ENCODE measurements at regions not wholly inside any gene's neighbourhood (a gene's known extent, or its start where the extent isn't known, plus 50 kb on each side); places are given as distances from the start of the nearest gene placed in this dataset.

GRCh38 chr3:44136421-44136820 is 105.3 kb upstream of the TOPAZ1 start:
- no peak overlapping the region for H3K4me3 ChIP-seq (ENCODE audit: low read depth, low read length, poor library complexity, severe bottlenecking)
- no peak overlapping the region for H3K4me2 ChIP-seq (ENCODE audit: low read length)
- TF ChIP-seq EZH2 (IDR thresholded peaks at IDR 0.05; ENCODE audit: borderline replicate concordance, low read length) = no peak
- TF ChIP-seq, protein P1, sequence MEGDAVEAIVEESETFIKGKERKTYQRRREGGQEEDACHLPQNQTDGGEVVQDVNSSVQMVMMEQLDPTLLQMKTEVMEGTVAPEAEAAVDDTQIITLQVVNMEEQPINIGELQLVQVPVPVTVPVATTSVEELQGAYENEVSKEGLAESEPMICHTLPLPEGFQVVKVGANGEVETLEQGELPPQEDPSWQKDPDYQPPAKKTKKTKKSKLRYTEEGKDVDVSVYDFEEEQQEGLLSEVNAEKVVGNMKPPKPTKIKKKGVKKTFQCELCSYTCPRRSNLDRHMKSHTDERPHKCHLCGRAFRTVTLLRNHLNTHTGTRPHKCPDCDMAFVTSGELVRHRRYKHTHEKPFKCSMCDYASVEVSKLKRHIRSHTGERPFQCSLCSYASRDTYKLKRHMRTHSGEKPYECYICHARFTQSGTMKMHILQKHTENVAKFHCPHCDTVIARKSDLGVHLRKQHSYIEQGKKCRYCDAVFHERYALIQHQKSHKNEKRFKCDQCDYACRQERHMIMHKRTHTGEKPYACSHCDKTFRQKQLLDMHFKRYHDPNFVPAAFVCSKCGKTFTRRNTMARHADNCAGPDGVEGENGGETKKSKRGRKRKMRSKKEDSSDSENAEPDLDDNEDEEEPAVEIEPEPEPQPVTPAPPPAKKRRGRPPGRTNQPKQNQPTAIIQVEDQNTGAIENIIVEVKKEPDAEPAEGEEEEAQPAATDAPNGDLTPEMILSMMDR (IDR thresholded peaks at IDR 0.05; ENCODE audit: low read length) = no peak
- H2AFZ ChIP-seq (ENCODE audit: low read length) = no peak overlapping the region
- H3K27ac ChIP-seq (ENCODE audit: low read depth, low read length, poor library complexity, severe bottlenecking) = no peak overlapping the region
- H3K79me2 ChIP-seq (ENCODE audit: insufficient read depth, low read length) = no peaks in the 10 kb centered on the region
- no peaks in the 10 kb centered on the region for H3K9me2 ChIP-seq (ENCODE audit: low read depth, low read length)
- H3K9me3 ChIP-seq (ENCODE audit: low read length) = no peaks in the 10 kb centered on the region
- no peaks in the 10 kb centered on the region for H4K20me1 ChIP-seq (ENCODE audit: insufficient read depth, low read length)
- no peaks in the 10 kb centered on the region for H3K4me1 ChIP-seq (ENCODE audit: insufficient read depth, low read length, severe bottlenecking)
- H3K36me3 ChIP-seq (ENCODE audit: insufficient read depth, low read length) = no peaks in the 10 kb centered on the region
- no peak overlapping the region for H3K9ac ChIP-seq (ENCODE audit: low read length)
- H3K27me3 ChIP-seq (ENCODE audit: insufficient read depth, low read length) = no peaks in the 10 kb centered on the region
- no peaks in the 10 kb centered on the region for H3F3A ChIP-seq (ENCODE audit: insufficient read depth, low read length)

DNA sequence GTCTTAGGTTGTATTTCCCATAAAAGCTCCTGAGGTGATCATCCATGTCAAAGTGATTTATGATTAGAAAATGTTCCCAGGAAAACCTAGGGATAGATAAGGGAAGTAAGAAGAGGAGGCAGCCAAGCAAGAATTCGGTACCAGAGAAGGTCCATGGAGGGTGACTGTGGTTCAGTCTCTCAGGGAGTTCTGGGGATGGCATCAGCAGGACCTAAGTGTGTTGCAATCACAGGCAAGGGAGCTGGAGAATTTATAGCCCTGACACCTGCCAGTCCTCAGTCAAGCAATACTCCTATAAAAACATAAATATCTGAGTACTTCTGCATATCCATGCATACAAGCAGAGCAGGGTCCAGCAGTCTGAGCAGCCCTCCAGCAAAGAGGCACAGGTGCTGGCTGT is 95.6 kb upstream of the TOPAZ1 start:
- Histone ChIP-seq H3K4me3 (ENCODE audit: low read depth, low read length, poor library complexity, severe bottlenecking) (no peak overlapping the region), H3K4me1 (ENCODE audit: insufficient read depth, low read length, severe bottlenecking) (no peaks in the 10 kb centered on the region), H3K79me2 (ENCODE audit: insufficient read depth, low read length) (no peaks in the 10 kb centered on the region), H3K27me3 (ENCODE audit: insufficient read depth, low read length) (0 out of 2 replicates have a peak, but pooled peaks cover 4% of the 10 kb centered on the region), H3F3A (ENCODE audit: insufficient read depth, low read length) (no peaks in the 10 kb centered on the region), H3K9me2 (ENCODE audit: low read depth, low read length) (no peaks in the 10 kb centered on the region), H4K20me1 (ENCODE audit: insufficient read depth, low read length) (no peaks in the 10 kb centered on the region), H3K36me3 (ENCODE audit: insufficient read depth, low read length) (no peaks in the 10 kb centered on the region), H3K27ac (ENCODE audit: low read depth, low read length, poor library complexity, severe bottlenecking) (no peak overlapping the region), H2AFZ (ENCODE audit: low read length) (no peak overlapping the region), H3K9me3 (ENCODE audit: low read length) (no peaks in the 10 kb centered on the region), H3K4me2 (ENCODE audit: low read length) (no peak overlapping the region), H3K9ac (ENCODE audit: low read length) (no peak overlapping the region)
- TF ChIP-seq EZH2 (IDR thresholded peaks at IDR 0.05; ENCODE audit: borderline replicate concordance, low read length) = no peak
- TF ChIP-seq, protein P1 (IDR thresholded peaks at IDR 0.05; ENCODE audit: low read length) = no peak

DNA sequence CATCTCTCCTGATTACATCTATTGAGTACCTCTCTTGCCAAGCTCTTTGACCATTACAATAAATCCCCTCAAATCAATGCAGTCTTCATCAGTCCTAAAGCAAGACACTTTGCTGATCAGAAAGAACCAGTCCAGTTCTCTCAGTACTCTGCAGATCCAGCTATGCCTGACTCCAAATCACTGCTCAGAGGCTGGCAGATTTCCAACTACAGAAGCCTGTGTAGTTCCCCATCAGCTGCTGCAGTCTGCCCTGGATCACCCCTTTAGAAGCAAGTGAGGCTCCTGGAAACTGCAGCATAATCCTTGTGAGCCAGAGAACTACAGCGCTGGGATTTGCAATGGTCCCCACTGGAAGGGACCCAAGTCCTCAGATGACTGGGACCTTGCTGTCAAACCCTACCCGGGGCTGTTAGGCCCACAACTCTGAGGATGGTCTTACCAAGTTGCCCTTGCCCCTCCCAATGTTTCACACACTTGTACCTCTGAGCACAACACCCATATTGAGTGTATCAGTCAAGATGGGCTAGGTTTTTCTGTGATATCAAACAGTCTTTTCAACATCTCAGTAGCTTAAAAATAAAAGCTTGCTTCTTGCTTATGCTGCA is 81.9 kb upstream of the TOPAZ1 start:
- H3K79me2 ChIP-seq (ENCODE audit: insufficient read depth, low read length) = no peaks in the 10 kb centered on the region
- no peaks in the 10 kb centered on the region for H3K4me1 ChIP-seq (ENCODE audit: insufficient read depth, low read length, severe bottlenecking)
- H3K4me2 ChIP-seq (ENCODE audit: low read length) = no peak overlapping the region
- H3K9me3 ChIP-seq (ENCODE audit: low read length) = no peaks in the 10 kb centered on the region
- H3F3A ChIP-seq (ENCODE audit: insufficient read depth, low read length) = no peaks in the 10 kb centered on the region
- no peak overlapping the region for H3K27ac ChIP-seq (ENCODE audit: low read depth, low read length, poor library complexity, severe bottlenecking)
- H3K9ac ChIP-seq (ENCODE audit: low read length) = no peak overlapping the region
- no peak overlapping the region for H2AFZ ChIP-seq (ENCODE audit: low read length)
- H3K27me3 ChIP-seq (ENCODE audit: insufficient read depth, low read length) = no peaks in the 10 kb centered on the region
- H4K20me1 ChIP-seq (ENCODE audit: insufficient read depth, low read length) = no peaks in the 10 kb centered on the region
- no peak for TF ChIP-seq EZH2 (IDR thresholded peaks at IDR 0.05; ENCODE audit: borderline replicate concordance, low read length)
- H3K4me3 ChIP-seq (ENCODE audit: low read depth, low read length, poor library complexity, severe bottlenecking) = no peak overlapping the region
- H3K9me2 ChIP-seq (ENCODE audit: low read depth, low read length) = no peaks in the 10 kb centered on the region
- no peaks in the 10 kb centered on the region for H3K36me3 ChIP-seq (ENCODE audit: insufficient read depth, low read length)

GRCh38 chr3:44160818-44161217 is 80.9 kb upstream of the TOPAZ1 start:
- no peaks in the 10 kb centered on the region for H3K9me3 ChIP-seq (ENCODE audit: low read length)
- H3K27ac ChIP-seq (ENCODE audit: low read depth, low read length, poor library complexity, severe bottlenecking) = no peak overlapping the region
- no peak overlapping the region for H3K4me2 ChIP-seq (ENCODE audit: low read length)
- H4K20me1 ChIP-seq (ENCODE audit: insufficient read depth, low read length) = no peaks in the 10 kb centered on the region
- H3K79me2 ChIP-seq (ENCODE audit: insufficient read depth, low read length) = no peaks in the 10 kb centered on the region
- no peaks in the 10 kb centered on the region for H3K36me3 ChIP-seq (ENCODE audit: insufficient read depth, low read length)
- H3F3A ChIP-seq (ENCODE audit: insufficient read depth, low read length) = no peaks in the 10 kb centered on the region
- H3K9ac ChIP-seq (ENCODE audit: low read length) = no peak overlapping the region
- H2AFZ ChIP-seq (ENCODE audit: low read length) = no peak overlapping the region
- no peaks in the 10 kb centered on the region for H3K27me3 ChIP-seq (ENCODE audit: insufficient read depth, low read length)
- no peak overlapping the region for H3K4me3 ChIP-seq (ENCODE audit: low read depth, low read length, poor library complexity, severe bottlenecking)
- TF ChIP-seq EZH2 (IDR thresholded peaks at IDR 0.05; ENCODE audit: borderline replicate concordance, low read length) = no peak
- TF ChIP-seq, protein P1 (IDR thresholded peaks at IDR 0.05; ENCODE audit: low read length) = no peak
- H3K4me1 ChIP-seq (ENCODE audit: insufficient read depth, low read length, severe bottlenecking) = no peaks in the 10 kb centered on the region
- H3K9me2 ChIP-seq (ENCODE audit: low read depth, low read length) = no peaks in the 10 kb centered on the region
